ENCODE measurements at regions not wholly inside any gene's neighbourhood (a gene's known extent, or its start where the extent isn't known, plus 50 kb on each side); places are given as distances from the start of the nearest gene placed in this dataset.

DNA sequence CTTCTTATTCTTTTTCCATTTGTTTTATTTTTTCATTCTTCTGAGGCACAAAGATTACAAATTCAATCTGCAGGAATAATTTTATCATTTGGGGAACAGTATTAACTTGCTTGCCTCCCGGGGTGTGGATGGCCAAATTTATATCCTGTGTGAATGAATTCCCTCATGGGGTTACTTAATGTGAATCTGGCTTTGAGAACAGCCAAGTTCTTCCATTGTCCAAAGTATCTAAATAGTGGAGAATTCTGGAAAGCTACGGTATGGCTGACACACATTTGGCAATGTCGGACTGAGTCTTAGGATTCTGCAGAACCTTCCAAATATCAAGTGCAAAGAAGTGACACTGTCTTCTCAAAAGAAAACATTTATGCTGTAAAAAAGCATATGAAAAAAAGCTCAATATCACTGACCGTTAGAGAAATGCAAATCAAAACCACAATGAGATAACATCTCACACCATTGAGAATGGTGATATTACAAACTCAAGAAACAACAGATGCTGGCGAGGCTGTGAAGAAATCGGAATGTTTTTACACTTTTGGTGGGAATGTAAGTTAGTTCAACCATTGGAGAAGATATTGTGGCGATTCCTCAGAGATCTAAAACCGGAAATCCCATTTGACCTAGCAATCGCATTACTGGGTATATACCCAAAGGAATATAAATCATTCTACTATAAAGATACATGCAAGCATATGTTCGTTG lies 620.2 kb downstream of the EFNB2 start:
- no peaks in the 10 kb centered on the region for H3K27me3 ChIP-seq (ENCODE audit: insufficient read depth, low read length, poor library complexity)
- peaks cover 19% of the 10 kb centered on the region for H3K4me1 ChIP-seq (ENCODE audit: insufficient read depth, low read length)
- no peak for DNase-seq
- H2AFZ ChIP-seq (ENCODE audit: low read depth, low read length) = no peak overlapping the region
- H3K9ac ChIP-seq (ENCODE audit: low read depth, low read length) = no peak overlapping the region
- no peaks in the 10 kb centered on the region for H4K20me1 ChIP-seq (ENCODE audit: insufficient read depth, low read length)
- no peak overlapping the region for H3K4me3 ChIP-seq (ENCODE audit: low read depth in 1 of 2, low read length in 2 of 2)
- peak; percentile 35; the same call in 1 of the 3 replicates for ATAC-seq (ENCODE audit: insufficient read depth, low read depth)
- no peaks in the 10 kb centered on the region for H3K79me2 ChIP-seq (ENCODE audit: insufficient read depth, low read length)
- H3K9me3 ChIP-seq (ENCODE audit: insufficient read depth, low read length, severe bottlenecking) = no peaks in the 10 kb centered on the region
- H3K4me2 ChIP-seq (ENCODE audit: insufficient read depth, low read length) = no peak overlapping the region
- H3K36me3 ChIP-seq (ENCODE audit: insufficient read depth, low read length) = no peaks in the 10 kb centered on the region
- TF ChIP-seq EZH2 (IDR thresholded peaks at IDR 0.05; ENCODE audit: borderline replicate concordance, low read depth, low read length, severe bottlenecking) = no peak
- TF ChIP-seq, protein P1, sequence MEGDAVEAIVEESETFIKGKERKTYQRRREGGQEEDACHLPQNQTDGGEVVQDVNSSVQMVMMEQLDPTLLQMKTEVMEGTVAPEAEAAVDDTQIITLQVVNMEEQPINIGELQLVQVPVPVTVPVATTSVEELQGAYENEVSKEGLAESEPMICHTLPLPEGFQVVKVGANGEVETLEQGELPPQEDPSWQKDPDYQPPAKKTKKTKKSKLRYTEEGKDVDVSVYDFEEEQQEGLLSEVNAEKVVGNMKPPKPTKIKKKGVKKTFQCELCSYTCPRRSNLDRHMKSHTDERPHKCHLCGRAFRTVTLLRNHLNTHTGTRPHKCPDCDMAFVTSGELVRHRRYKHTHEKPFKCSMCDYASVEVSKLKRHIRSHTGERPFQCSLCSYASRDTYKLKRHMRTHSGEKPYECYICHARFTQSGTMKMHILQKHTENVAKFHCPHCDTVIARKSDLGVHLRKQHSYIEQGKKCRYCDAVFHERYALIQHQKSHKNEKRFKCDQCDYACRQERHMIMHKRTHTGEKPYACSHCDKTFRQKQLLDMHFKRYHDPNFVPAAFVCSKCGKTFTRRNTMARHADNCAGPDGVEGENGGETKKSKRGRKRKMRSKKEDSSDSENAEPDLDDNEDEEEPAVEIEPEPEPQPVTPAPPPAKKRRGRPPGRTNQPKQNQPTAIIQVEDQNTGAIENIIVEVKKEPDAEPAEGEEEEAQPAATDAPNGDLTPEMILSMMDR (IDR thresholded peaks at IDR 0.05; ENCODE audit: borderline replicate concordance, extremely low read depth, low read length, poor library complexity, severe bottlenecking) = no peak
- peak overlapping the region; percentile 59 for H3K27ac ChIP-seq (ENCODE audit: low read length)

DNA sequence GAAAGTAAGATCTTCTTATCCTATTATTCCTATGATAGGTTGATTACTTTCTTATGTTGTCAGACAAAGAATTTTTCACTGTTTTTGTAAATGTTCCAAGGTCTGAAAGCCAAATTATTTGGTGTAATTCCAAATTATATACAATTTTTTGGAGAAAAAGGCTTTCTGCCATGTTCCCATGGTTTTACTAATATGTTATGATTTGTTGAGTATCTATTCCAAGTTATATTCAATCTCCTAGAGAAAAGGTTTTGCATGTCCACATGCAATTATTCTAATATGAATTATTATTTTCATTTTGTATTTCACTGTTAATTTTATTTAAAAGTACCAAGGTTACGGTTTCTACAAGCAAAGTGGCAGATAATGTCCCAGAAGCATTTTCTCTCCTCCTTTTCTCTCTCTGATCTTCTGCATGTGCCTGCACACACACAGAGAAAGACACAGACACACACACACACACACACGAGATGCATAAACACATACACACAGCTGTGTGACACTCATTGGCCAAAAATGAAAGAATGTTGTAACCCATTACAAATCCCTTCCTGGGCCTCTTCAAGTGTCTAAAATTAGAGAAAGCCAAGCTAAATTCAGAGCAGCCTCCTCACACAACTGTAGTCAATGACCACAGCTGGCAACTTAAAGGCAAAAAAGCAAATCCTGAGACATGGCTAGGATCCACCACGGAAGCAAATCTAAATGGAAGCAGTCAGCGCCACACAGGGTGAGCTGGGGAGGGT lies 621.0 kb downstream of the EFNB2 start:
- H3K9ac ChIP-seq (ENCODE audit: low read depth, low read length) = no peak overlapping the region
- no peak overlapping the region for H2AFZ ChIP-seq (ENCODE audit: low read depth, low read length)
- no peak overlapping the region for H3K4me2 ChIP-seq (ENCODE audit: insufficient read depth, low read length)
- no peaks in the 10 kb centered on the region for H4K20me1 ChIP-seq (ENCODE audit: insufficient read depth, low read length)
- H3K4me1 ChIP-seq (ENCODE audit: insufficient read depth, low read length) = peaks cover 24% of the 10 kb centered on the region
- no peak overlapping the region for H3K4me3 ChIP-seq (ENCODE audit: low read depth in 1 of 2, low read length in 2 of 2)
- ATAC-seq (ENCODE audit: insufficient read depth, low read depth) = peak; percentile 49; the same call in 2 of the 3 replicates
- no peaks in the 10 kb centered on the region for H3K27me3 ChIP-seq (ENCODE audit: insufficient read depth, low read length, poor library complexity)
- no peaks in the 10 kb centered on the region for H3K9me3 ChIP-seq (ENCODE audit: insufficient read depth, low read length, severe bottlenecking)
- H3K27ac ChIP-seq (ENCODE audit: low read length) = peak overlapping the region; percentile 59
- no peak for TF ChIP-seq EZH2 (IDR thresholded peaks at IDR 0.05; ENCODE audit: borderline replicate concordance, low read depth, low read length, severe bottlenecking)
- TF ChIP-seq, protein P1 (IDR thresholded peaks at IDR 0.05; ENCODE audit: borderline replicate concordance, extremely low read depth, low read length, poor library complexity, severe bottlenecking) = no peak
- H3K36me3 ChIP-seq (ENCODE audit: insufficient read depth, low read length) = no peaks in the 10 kb centered on the region
- H3K79me2 ChIP-seq (ENCODE audit: insufficient read depth, low read length) = no peaks in the 10 kb centered on the region
- DNase-seq = no peak

DNA sequence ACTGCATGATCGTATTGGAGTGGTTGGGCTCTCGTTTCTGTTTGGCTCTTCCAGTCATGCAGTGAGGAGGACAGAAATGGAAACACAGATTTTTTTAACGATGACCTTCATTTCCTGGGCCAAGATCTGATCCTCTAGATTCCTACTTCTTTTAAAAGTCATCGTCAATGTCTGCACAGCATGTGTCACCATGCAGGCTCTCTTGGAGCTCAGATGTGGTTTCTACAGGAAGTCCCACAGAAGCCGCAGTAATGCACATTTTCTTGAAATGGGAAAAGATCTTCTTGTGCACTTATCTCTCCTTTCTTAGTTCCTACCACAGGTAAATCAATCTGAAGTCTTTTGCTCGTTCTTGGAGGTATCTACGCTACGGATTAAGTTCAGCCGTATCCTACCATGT lies 626.9 kb downstream of the EFNB2 start:
- H3K27me3 ChIP-seq (ENCODE audit: insufficient read depth, low read length, poor library complexity) = no peaks in the 10 kb centered on the region
- TF ChIP-seq EZH2 (IDR thresholded peaks at IDR 0.05; ENCODE audit: borderline replicate concordance, low read depth, low read length, severe bottlenecking) = no peak
- TF ChIP-seq, protein P1 (IDR thresholded peaks at IDR 0.05; ENCODE audit: borderline replicate concordance, extremely low read depth, low read length, poor library complexity, severe bottlenecking) = no peak
- peak; percentile 98 for ATAC-seq (ENCODE audit: insufficient read depth, low read depth)

More for the DNA sequence above, 626.9 kb downstream of the EFNB2 start:
- Histone ChIP-seq H3K9ac (ENCODE audit: low read depth, low read length) (no peak overlapping the region), H3K4me3 (ENCODE audit: low read depth in 1 of 2, low read length in 2 of 2) (peak overlapping the region in 1 of 2 experiments; percentile 46; a peak in 2 of 4 replicates), H3K4me2 (ENCODE audit: insufficient read depth, low read length) (peak overlapping the region; percentile 65), H3K27ac (ENCODE audit: low read length) (peak overlapping the region; percentile 58), H2AFZ (ENCODE audit: low read depth, low read length) (no peak overlapping the region), H3K79me2 (ENCODE audit: insufficient read depth, low read length) (no peaks in the 10 kb centered on the region), H4K20me1 (ENCODE audit: insufficient read depth, low read length) (no peaks in the 10 kb centered on the region), H3K36me3 (ENCODE audit: insufficient read depth, low read length) (no peaks in the 10 kb centered on the region), H3K4me1 (ENCODE audit: insufficient read depth, low read length) (peaks cover 25% of the 10 kb centered on the region), H3K9me3 (ENCODE audit: insufficient read depth, low read length, severe bottlenecking) (no peaks in the 10 kb centered on the region)
- peak; percentile 84 for DNase-seq
